ENCODE measurements at regions not wholly inside any gene's neighbourhood (a gene's known extent, or its start where the extent isn't known, plus 50 kb on each side); places are given as distances from the start of the nearest gene placed in this dataset.

DNA sequence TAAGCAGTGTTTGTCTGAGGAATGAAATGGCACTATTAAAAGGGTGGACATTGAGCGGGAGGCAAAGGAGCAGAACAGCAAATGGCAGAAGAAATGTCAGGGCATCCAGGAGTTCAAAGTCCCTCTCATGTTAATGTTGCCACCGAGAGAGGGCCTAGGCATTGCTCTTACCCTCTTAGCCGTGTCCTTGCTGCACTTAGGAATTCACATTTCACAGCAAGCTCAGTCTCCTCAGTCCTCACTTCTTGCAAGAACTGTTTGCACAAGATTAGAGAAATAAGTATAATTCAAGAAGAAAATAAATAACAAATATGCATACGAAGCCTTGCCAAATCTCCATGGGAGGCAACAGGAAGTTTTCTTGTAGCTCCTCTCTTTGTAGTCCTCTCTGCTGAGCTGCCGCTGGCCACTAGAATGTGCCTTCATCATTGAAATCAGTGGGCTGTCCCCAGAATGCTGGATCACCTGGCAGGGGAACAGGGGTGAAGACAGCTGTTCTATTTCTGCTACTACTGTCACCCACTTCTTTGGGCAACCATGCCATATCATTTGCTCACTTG is 205.8 kb downstream of the ZNF326 start:
- no peak for DNase-seq (ENCODE audit: low spot score)

DNA sequence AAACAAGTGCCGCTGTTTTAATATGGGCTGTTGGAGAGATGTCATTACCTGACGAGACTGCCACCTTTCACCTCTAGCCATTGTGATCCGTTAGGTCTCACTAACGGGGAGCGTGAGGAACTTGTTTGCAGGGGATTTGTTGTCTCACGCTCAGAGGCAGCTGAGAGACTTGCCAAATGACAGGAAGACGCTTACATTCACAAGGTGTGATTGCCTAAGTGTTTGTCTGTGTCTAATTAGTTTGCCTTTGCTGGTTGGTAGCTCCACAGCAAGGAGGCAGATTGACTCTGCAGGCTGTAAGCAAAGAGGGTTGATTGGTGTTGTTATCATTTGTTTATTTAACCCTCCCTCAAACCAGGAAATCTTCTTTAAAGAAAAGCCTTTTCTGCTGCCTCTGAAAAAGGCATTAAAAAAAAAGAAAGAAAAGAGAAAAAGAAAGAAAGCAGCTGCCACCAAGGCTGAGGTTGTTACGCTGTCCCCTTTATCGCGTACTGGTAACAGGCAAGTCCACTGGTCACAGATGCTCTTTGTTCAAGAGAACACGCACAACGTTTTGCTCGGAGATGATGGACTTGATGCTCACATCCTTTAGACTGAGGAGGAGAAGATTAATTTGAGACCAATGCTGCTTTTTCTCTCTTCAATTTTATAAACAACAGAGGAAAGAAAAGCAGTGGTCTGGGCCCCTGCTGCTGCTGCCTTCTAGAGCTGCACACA is 203.9 kb downstream of the ZNF326 start:
- no peak for DNase-seq (ENCODE audit: low spot score)

DNA sequence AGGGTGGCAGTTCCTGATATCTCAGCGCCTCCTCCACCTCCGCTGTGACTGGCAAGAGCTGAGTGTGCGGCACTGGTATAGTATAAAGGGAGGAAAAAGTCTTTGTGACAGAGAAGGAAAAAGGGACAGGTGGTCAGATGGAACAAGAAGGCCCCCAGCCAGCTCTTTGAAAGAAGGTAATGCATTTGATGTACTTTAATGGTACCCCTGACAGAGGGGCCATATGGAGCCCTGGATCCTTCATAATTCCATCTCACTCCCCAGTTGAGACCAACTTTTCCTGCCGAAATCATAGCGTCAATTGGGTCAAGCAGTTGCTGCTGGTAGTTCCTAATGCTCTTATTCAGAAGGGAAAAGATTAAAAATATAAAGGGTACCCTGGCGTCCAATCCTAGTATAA is 198.2 kb downstream of the ZNF326 start:
- DNase-seq (ENCODE audit: low spot score) = no peak

DNA sequence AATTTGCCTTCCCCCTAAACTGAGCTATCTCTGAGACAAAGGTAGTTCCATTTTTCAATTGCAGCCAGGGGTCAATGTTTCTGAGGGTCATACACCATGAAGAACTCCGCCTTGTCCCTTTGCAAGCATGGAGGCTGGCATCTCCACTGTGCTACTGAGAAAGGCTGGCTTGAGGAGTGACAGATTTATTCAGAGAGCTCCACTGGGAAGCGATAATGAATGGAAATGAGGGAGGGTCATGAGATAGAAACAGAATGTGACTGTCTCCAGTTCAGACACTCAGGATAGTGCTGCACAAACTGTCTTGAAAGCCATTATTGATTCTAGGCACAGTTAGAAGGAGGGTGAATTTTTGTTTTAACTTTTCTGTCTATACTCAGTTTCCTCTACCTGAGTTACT is 197.5 kb downstream of the ZNF326 start:
- DNase-seq (ENCODE audit: low spot score) = no peak

DNA sequence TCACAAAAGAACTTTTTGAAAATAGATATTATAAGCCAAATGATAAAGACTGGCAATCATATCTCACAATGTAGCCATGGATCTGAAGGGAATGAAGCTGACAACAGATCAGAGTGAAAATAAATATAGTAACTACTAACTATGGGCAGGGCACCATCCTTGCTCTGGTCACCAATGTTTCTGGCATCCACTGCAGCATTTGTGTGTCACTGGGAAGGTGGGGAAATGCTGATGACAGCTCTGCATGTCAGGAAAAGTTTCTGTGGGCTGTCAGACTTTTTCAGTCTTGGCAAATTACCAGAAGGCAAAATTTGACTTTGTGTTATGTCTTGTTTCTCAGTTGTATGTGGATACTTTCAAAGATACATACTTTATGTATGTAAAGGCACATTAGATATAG is 195.6 kb downstream of the ZNF326 start:
- DNase-seq (ENCODE audit: low spot score) = no peak

DNA sequence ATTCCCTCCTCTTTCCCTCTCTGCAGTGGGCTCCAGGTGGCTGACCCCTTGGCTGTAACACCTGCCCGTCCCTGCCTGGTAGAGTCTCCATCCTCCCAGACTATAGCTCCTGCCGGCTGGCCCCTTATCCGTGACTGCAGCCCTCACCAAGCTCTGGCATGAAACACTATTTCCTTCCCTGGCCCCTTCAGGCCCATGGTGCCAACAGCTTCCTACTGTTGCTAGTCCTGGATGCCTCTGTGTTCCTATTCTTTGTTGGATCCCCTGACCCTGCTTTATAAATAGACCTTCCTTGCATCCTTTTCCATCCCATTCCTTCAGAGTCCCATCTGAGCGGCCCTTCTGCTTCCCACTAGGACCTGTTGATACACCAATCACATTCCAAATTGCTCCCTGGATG is 195.0 kb downstream of the ZNF326 start:
- DNase-seq (ENCODE audit: low spot score) = no peak

DNA sequence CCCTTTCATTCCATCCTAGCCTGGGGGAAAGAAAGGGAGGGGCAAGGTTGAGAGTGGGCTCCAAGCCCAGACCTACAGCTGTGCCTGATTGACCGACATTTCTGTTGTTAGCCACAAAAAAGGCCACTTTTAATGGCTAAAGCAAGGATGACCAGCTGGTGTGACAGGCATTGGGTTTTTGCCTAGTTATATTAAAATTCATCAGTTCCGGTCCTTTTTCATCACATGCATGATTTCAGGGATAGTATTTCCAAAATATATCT is 192.3 kb downstream of the ZNF326 start:
- DNase-seq (ENCODE audit: low spot score) = no peak

DNA sequence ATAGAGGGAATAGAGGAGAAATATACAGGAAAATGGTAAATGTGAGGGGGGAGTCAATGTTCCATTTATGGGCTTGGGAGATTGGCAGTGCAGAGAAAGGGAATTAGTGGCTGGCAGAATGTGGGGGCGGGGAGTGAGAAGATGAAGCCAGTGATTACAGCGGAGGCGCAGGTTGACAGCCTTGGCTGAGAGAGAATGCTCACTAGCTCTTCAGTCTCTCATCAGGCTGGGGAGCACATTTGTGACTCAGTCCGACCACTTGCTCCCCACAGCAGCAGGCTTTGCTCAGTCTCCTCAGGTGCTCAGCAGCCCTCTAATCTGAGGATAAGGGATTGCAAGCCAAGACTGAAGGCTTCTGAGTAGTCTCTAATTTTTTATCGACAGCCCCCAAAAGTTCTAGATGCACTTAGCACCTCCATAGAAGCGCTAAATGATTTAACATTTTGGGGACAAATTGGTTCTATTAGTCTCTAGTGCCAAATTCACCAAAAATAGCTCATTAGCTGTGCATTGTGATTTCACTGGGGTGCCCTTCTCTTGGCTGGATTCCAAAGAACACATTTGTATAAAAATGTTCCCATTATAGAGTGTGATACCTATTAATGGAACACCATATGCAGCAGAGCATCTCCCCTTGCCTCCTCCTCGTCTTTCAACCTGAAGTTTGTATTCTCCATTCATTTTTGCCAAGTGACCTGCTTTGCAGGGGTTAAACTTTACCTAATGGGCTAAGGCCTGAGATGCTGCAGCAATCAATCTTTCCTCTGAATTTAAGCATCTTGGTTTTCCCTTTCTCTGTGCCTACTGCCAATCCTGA is 191.8 kb downstream of the ZNF326 start:
- no peak for DNase-seq (ENCODE audit: low spot score)

DNA sequence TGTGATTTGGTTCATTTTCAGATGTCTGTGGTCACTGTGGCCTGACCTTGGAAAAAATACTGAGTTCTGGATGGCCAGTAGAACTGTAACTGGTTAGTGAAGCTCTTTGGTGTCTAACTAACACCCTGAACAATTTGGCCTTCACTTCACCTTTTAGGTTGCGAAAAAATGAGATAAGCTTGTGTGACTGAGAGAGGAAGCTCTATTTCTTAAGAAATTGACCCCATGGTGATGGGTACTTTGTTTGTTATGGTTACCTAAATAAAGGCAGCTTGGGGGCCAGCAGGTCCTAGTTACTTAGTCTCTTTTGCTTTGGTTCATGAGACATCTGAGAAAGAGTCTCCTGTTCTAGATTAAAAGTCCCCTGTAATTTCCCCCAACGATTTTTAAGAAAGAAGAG is 181.6 kb downstream of the ZNF326 start:
- DNase-seq (ENCODE audit: low spot score) = no peak

DNA sequence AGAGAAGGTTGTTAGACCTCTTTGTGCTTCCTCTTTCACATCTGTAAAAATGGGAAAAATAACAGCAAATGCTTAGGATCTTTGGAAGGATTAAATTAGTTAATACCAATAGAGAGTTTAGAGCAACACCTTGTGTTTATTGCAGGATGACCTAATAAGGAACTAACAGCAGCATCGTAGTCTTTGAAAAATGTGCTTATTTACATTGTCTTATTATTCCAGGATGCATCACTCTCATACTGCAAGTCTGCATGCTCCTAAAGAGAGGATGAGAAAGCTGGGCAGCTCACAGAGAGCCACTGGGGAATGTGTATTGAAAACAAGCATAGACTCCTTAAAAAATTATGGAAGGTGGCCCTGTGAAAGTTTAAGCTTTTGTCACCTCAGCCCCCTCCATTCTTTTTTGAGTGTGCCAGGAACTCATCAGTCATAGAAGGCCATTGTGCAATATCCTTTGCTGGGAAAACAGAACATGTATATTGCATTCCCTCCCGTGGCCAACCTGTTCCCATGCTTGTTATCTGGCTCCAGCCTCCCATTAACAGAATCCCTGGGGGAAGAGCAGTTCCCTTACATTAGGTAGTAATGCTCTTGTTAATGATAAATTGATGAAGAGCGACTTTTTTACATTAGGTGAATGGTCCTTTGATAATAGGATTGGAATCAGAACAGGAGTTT is 180.7 kb downstream of the ZNF326 start:
- DNase-seq (ENCODE audit: low spot score) = no peak

DNA sequence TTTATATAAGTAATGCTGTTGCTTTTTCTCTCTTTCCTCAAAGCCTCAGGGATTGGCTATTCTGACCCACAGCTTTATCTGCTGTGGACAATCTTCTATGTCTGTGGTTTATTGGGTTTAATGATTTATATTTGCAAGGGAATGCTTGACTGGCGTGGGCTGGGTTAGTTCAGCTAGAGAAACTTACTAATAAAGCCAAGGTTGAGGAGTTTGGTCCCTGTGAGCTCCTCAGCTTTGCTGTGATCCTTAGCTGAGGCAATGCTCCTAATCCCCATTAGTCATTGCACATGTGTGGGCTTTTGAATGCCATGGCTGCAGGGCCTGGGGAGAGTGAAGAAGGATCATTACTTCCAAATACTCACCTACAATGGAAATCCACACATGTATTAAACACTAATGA is 179.3 kb downstream of the ZNF326 start:
- no peak for DNase-seq (ENCODE audit: low spot score)

DNA sequence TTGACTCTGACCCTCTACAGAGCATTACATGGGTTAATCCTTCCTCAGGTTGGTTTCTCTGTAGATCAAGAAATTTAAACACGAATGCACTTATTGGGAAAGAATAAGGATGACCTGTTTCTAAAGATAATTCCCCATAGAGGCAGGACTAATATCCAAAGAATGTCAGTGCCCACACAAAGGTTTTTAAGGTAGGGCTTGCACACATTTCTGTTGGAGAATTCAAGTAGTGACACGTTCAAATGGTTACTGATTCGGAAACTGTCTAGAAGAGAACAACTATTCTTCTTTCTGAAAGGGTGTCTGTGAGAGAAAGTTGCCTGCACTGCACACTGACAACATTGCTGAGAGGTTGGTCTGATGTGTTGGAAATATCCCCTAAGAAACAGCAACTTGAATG is 167.3 kb downstream of the ZNF326 start:
- no peak for DNase-seq (ENCODE audit: low spot score)

DNA sequence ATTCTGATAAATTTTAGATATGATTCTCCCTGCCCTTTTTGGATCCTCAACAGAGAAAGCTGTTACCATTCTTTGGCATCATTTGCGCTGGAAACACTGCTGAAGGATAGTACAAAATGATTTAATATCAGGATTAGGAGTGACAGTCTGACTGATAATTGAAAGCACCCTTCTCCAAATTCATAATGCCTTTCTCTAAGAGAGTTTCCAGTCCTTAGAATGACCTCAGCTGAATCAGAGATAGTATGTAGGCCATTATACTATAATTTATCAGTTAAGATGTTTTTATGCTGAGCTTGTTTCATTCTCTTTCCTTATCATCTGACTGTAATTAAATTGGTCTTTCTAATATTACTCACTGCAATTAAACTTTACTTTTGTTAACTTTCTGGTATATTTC is 166.7 kb downstream of the ZNF326 start:
- DNase-seq (ENCODE audit: low spot score) = no peak

DNA sequence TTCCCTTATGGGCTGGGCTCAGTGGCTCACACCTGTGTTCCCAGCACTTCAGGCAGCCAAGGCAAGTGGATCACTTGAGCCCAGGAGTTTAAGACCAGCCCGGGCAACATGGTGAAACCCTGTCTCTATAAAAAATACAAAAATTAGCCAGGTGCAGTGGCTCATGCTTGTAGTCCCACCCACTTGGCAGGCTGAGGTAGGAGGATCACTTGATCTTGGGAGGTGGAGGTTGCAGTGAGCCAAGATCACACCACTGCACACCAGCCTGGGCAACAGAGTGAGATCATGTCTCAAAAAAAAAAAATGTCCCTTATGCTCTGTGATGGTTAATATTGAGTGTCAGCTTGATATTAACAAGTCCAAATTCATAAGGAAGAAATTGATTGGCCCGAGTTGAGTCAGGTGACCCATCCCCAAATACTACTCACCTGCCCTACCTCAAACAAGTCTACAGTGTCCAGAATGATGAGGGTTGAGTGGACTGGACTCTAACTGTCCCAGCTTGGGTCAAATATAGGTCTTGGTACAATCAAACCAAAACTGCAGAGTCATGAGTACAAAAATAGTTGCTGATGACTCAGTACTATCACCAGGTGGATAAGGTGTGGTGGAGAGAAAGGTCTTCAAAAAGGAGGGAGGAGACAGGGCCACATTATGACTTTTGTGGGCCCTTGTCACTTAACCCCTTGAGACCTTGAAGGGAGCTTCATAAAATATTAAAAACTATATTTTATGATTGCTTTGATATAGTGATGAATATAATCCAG is 161.0 kb downstream of the ZNF326 start:
- no peak for DNase-seq (ENCODE audit: low spot score)

DNA sequence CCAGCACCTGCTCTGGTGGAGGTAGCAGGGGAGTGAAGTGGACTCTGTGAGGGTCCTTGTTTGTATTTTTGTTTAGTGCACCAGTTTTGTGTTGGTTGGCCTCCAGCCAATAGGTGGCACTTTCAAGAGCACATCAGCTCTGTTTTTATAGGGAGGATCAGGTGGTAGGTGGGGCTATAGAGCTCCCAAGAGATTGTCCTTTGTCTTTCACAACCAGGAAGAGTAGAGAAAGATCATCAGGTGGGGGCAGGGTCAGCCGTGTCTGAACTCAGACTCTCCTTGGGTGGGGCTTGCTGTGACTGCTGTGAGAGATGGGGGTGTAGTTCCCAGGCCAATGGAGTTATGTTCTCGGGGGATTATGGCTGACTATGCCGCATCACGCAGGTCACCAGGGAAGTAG is 159.8 kb downstream of the ZNF326 start:
- DNase-seq (ENCODE audit: low spot score) = no peak

DNA sequence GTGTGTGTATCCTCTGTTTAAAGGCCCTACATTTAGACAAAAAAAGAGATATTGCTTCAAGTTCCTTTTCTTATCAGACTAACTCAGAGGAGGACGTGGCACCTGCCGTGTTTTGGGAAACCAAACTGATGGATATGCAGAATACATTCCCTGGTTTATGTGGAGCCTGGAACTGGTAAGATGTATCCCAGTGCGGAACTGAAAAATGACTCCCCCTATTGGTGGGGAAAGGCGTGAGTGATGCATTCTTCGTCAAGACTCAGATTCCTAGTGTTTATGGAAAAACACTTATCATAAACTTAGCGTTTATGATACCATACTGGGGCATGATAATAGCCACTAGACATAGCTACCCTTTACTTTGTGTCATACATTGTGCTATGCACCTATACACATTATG is 154.2 kb downstream of the ZNF326 start:
- DNase-seq (ENCODE audit: low spot score) = no peak

DNA sequence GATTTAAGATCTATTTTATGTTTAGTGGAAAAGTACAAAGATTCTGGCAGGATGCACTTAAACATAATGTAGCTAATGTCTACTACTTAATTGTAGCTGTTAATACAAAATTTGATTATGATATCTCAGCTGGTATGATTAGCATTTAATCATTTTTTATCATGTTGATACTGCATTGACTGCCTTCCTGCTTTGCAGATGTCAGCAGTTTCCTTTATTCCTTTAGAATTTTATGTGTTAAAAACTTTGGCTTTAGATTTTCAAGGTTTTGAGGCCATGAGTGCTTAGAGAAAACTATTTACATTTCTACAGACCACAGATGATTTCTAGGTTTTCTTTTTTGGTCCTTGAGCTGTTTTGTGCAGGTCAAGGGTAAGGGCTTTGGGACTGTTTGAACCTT is 152.2 kb downstream of the ZNF326 start:
- no peak for DNase-seq (ENCODE audit: low spot score)

DNA sequence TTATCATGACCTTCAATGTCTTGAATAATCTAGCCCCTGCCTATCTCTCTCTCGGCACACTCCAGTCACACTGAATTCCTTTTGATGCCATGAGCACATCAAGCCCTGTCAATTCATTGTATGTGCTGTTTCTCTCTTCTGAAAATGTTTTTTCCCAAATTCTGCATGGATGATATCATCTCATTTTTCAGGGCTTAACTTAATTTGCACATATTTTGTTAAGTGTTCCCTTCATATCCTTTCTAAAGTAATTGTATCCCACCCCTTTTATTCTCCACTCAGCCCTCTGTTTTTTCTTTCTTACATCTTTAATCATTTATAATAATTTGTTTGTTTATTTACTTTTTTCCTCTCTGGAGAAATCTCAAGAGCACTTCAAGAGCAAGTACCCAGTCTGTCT is 149.9 kb downstream of the ZNF326 start:
- DNase-seq (ENCODE audit: low spot score) = no peak

DNA sequence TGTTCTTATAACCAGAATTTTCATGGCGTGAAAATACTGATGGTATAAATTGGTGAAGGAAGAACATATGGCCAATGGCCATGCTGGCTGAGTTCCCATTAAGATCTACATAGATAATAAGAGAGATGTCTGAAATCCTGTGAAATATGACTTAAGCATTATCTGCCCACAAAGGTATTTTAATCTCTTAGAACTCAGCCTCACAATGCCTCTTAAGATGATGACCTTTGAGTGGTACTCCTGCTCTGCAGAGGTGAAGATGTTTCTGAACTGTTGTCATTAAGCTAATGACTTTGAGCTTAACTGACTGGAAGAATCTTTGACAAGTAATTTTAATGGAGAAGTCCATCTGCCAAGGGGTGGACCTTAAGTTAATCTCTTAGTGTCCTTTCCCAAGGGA is 148.7 kb downstream of the ZNF326 start:
- no peak for DNase-seq (ENCODE audit: low spot score)

DNA sequence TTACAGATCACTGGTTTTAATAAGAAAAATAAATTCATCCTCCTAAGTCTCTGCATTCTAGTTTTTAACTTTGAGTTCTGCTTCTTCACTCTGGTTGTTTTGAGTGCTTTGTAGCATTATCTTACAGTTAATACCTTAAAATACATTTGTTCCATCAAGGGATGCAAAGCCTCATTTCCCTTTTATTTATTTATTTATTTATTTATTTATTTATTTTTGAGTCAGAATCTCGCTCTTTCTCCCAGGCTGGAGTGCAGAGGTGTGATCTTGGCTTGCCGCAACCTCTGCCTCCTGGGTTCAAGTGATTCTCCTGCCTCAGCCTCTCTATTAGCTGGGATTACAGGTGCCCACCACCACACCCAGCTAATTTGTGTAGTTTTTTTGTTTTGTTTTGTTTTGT is 147.8 kb downstream of the ZNF326 start:
- DNase-seq (ENCODE audit: low spot score) = no peak

DNA sequence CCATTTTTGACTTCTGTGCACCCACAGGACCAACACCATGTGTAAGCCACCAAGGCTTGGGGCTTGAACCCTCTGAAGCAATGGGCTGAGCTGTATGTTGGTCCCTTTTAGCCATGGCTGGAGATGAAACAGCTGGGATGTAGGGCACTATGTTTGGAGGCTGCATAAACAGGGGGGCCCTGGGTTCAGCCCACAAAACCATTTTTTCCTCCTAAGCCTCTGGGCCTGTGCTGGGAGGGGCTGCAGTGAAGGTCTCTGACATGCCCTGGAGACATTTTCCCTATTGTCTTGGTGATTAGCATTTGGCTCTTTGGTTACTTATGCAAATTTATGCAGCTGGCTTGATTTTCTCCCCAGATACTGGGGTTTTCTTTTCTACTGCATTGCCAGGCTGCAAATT is 144.9 kb downstream of the ZNF326 start:
- no peak for DNase-seq (ENCODE audit: low spot score)

DNA sequence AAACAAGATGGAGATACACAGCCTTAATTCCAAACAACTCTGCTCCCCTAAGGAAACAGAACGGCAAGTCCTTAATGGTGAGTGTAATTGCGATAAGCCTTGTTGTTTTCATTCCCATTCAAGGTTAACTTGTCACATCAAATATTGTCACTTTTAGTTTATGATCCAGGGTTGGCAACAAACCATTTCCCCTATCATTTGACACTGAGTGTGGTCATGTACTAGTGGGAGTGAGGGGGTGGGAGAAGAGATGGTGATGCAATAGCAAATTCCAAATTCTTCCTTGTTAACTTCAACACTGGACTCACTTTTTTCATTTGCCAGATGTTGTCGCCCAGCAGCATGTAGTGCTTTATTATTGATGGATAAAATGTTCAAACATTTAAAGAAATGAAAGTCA is 140.4 kb downstream of the ZNF326 start:
- no peak for DNase-seq (ENCODE audit: low spot score)
